IMR-90 (cell line): ENCODE measurements at regions not wholly inside any gene's neighbourhood (a gene's known extent, or its start where the extent isn't known, plus 50 kb on each side); places are given as distances from the start of the nearest gene placed in this dataset.

Source experiments
- ATAC-seq: fragments of 200-7000 bp; cut with Tn5 transposase; 2 replicates; pipeline ENCODE4 v1.9.1; 2020; ENCODE audit warnings: low read depth, mild to moderate bottlenecking, moderate library complexity
- BruUV-seq: library from RNA; stranded (reverse); fragments of 400-500 nt; replicated peaks from 2 replicates; lab custom pipeline; 2021; lab: Mats Ljungman, UMichigan
- CTCF ChIA-PET: fragments of 300-600 bp; formaldehyde crosslinking; extraction: SDS; loops from one replicate; lab custom pipeline; 2021; ENCODE audit warnings: antibody characterized with exemption; lab: Yijun Ruan, JAX
- POLR2A ChIA-PET: fragments of 300-600 bp; sonication (Branson Sonifier 250); formaldehyde crosslinking; loops from one replicate; lab custom pipeline; 2022; ENCODE audit warnings: antibody characterized with exemption; ENCODE audit not compliant: unreplicated experiment; lab: Charles Lee
- DNase-seq: peaks from one replicate; pipeline ENCODE4 v3.0.0; 2013
- H2AFZ ChIP-seq: replicated peaks from 2 replicates; pipeline ENCODE3; 2013; ENCODE audit warnings: low read length, mild to moderate bottlenecking; ENCODE audit not compliant: poor library complexity
- H2AK5ac ChIP-seq: 2 replicates; pipeline ENCODE4 v1.6.1; 2013; ENCODE audit warnings: low read depth, low read length, inconsistent platforms
- H2AK9ac ChIP-seq: replicated peaks from 2 replicates; pipeline ENCODE3; 2013; ENCODE audit warnings: mild to moderate bottlenecking, low read depth, low read length, moderate library complexity; ENCODE audit not compliant: poor library complexity
- H2BK120ac ChIP-seq: 2 replicates; pipeline ENCODE4 v1.6.1; 2013; ENCODE audit warnings: low read depth, low read length, inconsistent platforms
- H2BK15ac ChIP-seq: 3 replicates; pipeline ENCODE4 v1.6.1; 2013; ENCODE audit warnings: low read depth, low read length, inconsistent platforms
- H2BK20ac ChIP-seq: 2 replicates; pipeline ENCODE4 v1.6.1; 2013; ENCODE audit warnings: low read depth, mild to moderate bottlenecking, inconsistent platforms, low read length, moderate library complexity
- H2BK5ac ChIP-seq: 2 replicates; pipeline ENCODE4 v1.6.1; 2013; ENCODE audit warnings: mild to moderate bottlenecking, low read depth, low read length, inconsistent platforms; ENCODE audit not compliant: poor library complexity, severe bottlenecking
- H3K14ac ChIP-seq: replicated peaks from 2 replicates; pipeline ENCODE4 v1.6.1; 2013; ENCODE audit warnings: low read depth, low read length, inconsistent platforms
- H3K18ac ChIP-seq: 2 replicates; pipeline ENCODE4 v1.6.1; 2013; ENCODE audit warnings: low read depth, low read length, control low read depth
- H3K23ac ChIP-seq: 2 replicates; pipeline ENCODE4 v1.6.1; 2013; ENCODE audit warnings: low read depth, low read length, inconsistent platforms
- H3K27ac ChIP-seq: 2 replicates; pipeline ENCODE4 v1.5.1; 2013; ENCODE audit warnings: mild to moderate bottlenecking, control low read depth, low read length; ENCODE audit not compliant: insufficient read depth
- H3K27me3 ChIP-seq: 2 replicates; pipeline ENCODE4 v1.6.1; 2013; ENCODE audit warnings: low read length; ENCODE audit not compliant: control insufficient read depth, insufficient read depth
- H3K36me3 ChIP-seq: 2 replicates; pipeline ENCODE4 v1.6.1; 2013; ENCODE audit warnings: low read length, mixed read lengths; ENCODE audit not compliant: control insufficient read depth, insufficient read depth
- H3K4ac ChIP-seq: 2 replicates; pipeline ENCODE4 v1.6.1; 2013; ENCODE audit warnings: low read depth, low read length, inconsistent platforms
- H3K4me1 ChIP-seq: 2 replicates; pipeline ENCODE4 v1.6.1; 2013; ENCODE audit warnings: low read length, mixed read lengths; ENCODE audit not compliant: control insufficient read depth, insufficient read depth
- H3K4me2 ChIP-seq: 2 replicates; pipeline ENCODE4 v1.6.1; 2013; ENCODE audit warnings: low read depth, mild to moderate bottlenecking, control low read depth, low read length, moderate library complexity
- H3K4me3 ChIP-seq: 2 replicates; pipeline ENCODE4 v1.5.1; 2013; ENCODE audit warnings: low read depth, mild to moderate bottlenecking, control low read depth, low read length, moderate library complexity; ENCODE audit not compliant: insufficient read depth
- H3K56ac ChIP-seq: 2 replicates; pipeline ENCODE4 v1.6.1; 2013; ENCODE audit warnings: low read length, inconsistent platforms; ENCODE audit not compliant: insufficient read depth; ENCODE audit errors: extremely low read depth
- H3K79me1 ChIP-seq, 2 experiments: 2 replicates each; pipeline ENCODE4 v1.6.1; 2013; ENCODE audit warnings: low read length in 2 of 2, inconsistent platforms in 1 of 2, low read depth in 1 of 2
- H3K9ac ChIP-seq: 2 replicates; pipeline ENCODE4 v1.6.1; 2013; ENCODE audit warnings: low read depth, low read length, control low read depth
- H3K9me1 ChIP-seq: 2 replicates; pipeline ENCODE4 v1.6.1; 2013; ENCODE audit warnings: low read length, inconsistent platforms; ENCODE audit not compliant: insufficient read depth
- H3K9me3 ChIP-seq: 2 replicates; pipeline ENCODE4 v1.6.1; 2013; ENCODE audit warnings: low read length; ENCODE audit not compliant: control insufficient read depth, insufficient read depth
- H4K20me1 ChIP-seq: 2 replicates; pipeline ENCODE4 v1.6.1; 2013; ENCODE audit warnings: low read length, inconsistent platforms; ENCODE audit not compliant: insufficient read depth
- H4K5ac ChIP-seq: 2 replicates; pipeline ENCODE4 v1.6.1; 2013; ENCODE audit warnings: mild to moderate bottlenecking, low read depth, low read length, control low read depth
- H4K8ac ChIP-seq, 2 experiments: 2 replicates each; pipeline ENCODE4 v1.6.1; 2013; ENCODE audit warnings: low read depth in 2 of 2, low read length in 2 of 2, control low read depth in 1 of 2, inconsistent platforms in 1 of 2
- H4K91ac ChIP-seq: 2 replicates; pipeline ENCODE4 v1.6.1; 2013; ENCODE audit warnings: low read depth, low read length, inconsistent platforms; ENCODE audit not compliant: insufficient read depth
- CEBPB ChIP-seq: IDR thresholded peaks from 2 replicates; pipeline ENCODE4 v1.6.1; 2012; ENCODE audit warnings: low read depth, low read length, improper control_type of control experiment
- FOS ChIP-seq: fragments of 150-350 bp; IDR thresholded peaks from 2 replicates; pipeline ENCODE4 v1.6.1; 2016; ENCODE audit warnings: low read depth, low read length
- MAFK ChIP-seq: IDR thresholded peaks from 2 replicates; pipeline ENCODE4 v1.6.1; 2012; ENCODE audit warnings: low read depth, low read length, improper control_type of control experiment
- MAZ ChIP-seq: IDR thresholded peaks from 2 replicates; pipeline ENCODE4 v1.6.1; 2012; ENCODE audit warnings: low read depth, mild to moderate bottlenecking, low read length, improper control_type of control experiment, moderate library complexity, borderline replicate concordance
- POLR2A ChIP-seq: IDR thresholded peaks from 2 replicates; pipeline ENCODE4 v1.6.1; 2012; ENCODE audit warnings: mild to moderate bottlenecking, low read depth, low read length
- RCOR1 ChIP-seq: IDR thresholded peaks from 2 replicates; pipeline ENCODE4 v1.6.1; 2012; ENCODE audit warnings: mild to moderate bottlenecking, low read length, improper control_type of control experiment; ENCODE audit not compliant: insufficient replicate concordance
- SMC3 ChIP-seq: fragments of 150-350 bp; IDR thresholded peaks from 2 replicates; pipeline ENCODE4 v1.6.1; 2016; ENCODE audit warnings: low read depth, mild to moderate bottlenecking, antibody characterized with exemption, low read length, moderate library complexity
- WGBS, 2 experiments: methylation state at CpG; one replicate each; pipeline versions ENCODE4 v1.1.5 to v1.1.7; 2013; ENCODE audit warnings: missing lambda C conversion rate in 2 of 2; ENCODE audit not compliant: insufficient read length in 1 of 2; ENCODE audit errors: extremely low coverage in 2 of 2; 5-methylcytosine and 5-hydroxymethylcytosine counted together
- dilution Hi-C: fragments of 300-500 bp; cut with HindIII; formaldehyde crosslinking; loops from one replicate; pipeline ENCODE4 v1.14.3; 2018; ENCODE audit warnings: low sequenced_read_pairs; ENCODE audit not compliant: unreplicated experiment
- in situ Hi-C: fragments of 300-500 bp; cut with MboI; formaldehyde crosslinking; loops from 3 replicates; pipeline ENCODE4 v1.14.3; 2019; ENCODE audit warnings: low sequenced_read_pairs, inconsistent platforms, mixed read lengths
- intact Hi-C: fragments of 100-400 bp; cut with micrococcal nuclease; formaldehyde crosslinking; loops from 2 replicates; pipeline ENCODE4 v1.10.0; 2022
- TF ChIP-seq, protein P1 (sequence below): fragments of 150-350 bp; IDR thresholded peaks from 2 replicates; pipeline ENCODE4 v1.6.1; 2016; ENCODE audit warnings: low read depth, mild to moderate bottlenecking, low read length, moderate library complexity, borderline replicate concordance

- no peak for TF ChIP-seq SMC3
- no peak for TF ChIP-seq RCOR1
- TF ChIP-seq, protein P1, sequence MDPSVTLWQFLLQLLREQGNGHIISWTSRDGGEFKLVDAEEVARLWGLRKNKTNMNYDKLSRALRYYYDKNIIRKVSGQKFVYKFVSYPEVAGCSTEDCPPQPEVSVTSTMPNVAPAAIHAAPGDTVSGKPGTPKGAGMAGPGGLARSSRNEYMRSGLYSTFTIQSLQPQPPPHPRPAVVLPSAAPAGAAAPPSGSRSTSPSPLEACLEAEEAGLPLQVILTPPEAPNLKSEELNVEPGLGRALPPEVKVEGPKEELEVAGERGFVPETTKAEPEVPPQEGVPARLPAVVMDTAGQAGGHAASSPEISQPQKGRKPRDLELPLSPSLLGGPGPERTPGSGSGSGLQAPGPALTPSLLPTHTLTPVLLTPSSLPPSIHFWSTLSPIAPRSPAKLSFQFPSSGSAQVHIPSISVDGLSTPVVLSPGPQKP: no peak
- TF ChIP-seq MAFK: no peak
- TF ChIP-seq MAZ: no peak
- TF ChIP-seq POLR2A: no peak
- TF ChIP-seq CEBPB: no peak
- TF ChIP-seq FOS: no peak
- Histone ChIP-seq H3K9me1 (no peaks in the 10 kb centered on the region), H3K56ac (no peak overlapping the region), H3K4me3 (no peak overlapping the region), H3K4me1 (no peaks in the 10 kb centered on the region), H3K79me1 (no peaks in the 10 kb centered on the region), H4K8ac (no peak overlapping the region), H3K18ac (no peak overlapping the region), H2BK5ac (no peak overlapping the region), H3K27ac (no peak overlapping the region), H4K91ac (no peak overlapping the region), H3K36me3 (no peaks in the 10 kb centered on the region), H3K9me3 (no peaks in the 10 kb centered on the region), H2BK20ac (no peak overlapping the region), H2BK120ac (no peak overlapping the region), H3K9ac (no peak overlapping the region), H3K4me2 (no peak overlapping the region), H3K27me3 (peaks cover 17% of the 10 kb centered on the region), H2AK5ac (no peak overlapping the region), H4K5ac (no peak overlapping the region), H3K4ac (no peak overlapping the region), H2AFZ (no peak overlapping the region), H3K23ac (no peak overlapping the region), H4K20me1 (no peaks in the 10 kb centered on the region), H2AK9ac (no peak overlapping the region), H2BK15ac (no peak overlapping the region), H3K14ac (no peak overlapping the region)
- in situ Hi-C loops (no loop called here), intact Hi-C loops (loop anchor here (5.0 kb wide), 1 partner anchor 599 kb away; no protein-coding TSS in a partner anchor), dilution Hi-C loops (no loop called here)
- DNase-seq (no peak), ATAC-seq (no peak)
- no TSS peak for BruUV-seq
- WGBS, 2 experiments: 0% methylated on average over 1 of the region's 2 CpGs; no CpG with 5 or more reads in 1 of the 2 experiments
- POLR2A ChIA-PET: no interaction called here
- CTCF ChIA-PET: no interaction called here
These were observed 75.9 kb upstream of the NALF2 start for GRCh38 chrX:69428216-69428615.
